Keratinocyte (primary cell): ENCODE measurements at regions not wholly inside any gene's neighbourhood (a gene's known extent, or its start where the extent isn't known, plus 50 kb on each side); places are given as distances from the start of the nearest gene placed in this dataset.

Source experiments
- EZH2 ChIP-seq: IDR thresholded peaks from one replicate; pipeline ENCODE4 v1.6.1; 2012; ENCODE audit warnings: inconsistent platforms, mild to moderate bottlenecking, low read length, moderate library complexity
- TF ChIP-seq, protein P1 (sequence below), 3 experiments: IDR thresholded peaks in 1 of 3; conservative IDR thresholded peaks in 1 of 3; optimal IDR thresholded peaks in 1 of 3; 2 replicates in 2 of 3; 3 replicates in 1 of 3; pipeline versions ENCODE3 to v1.5.1; 2011; ENCODE audit warnings: low read length in 3 of 3, mild to moderate bottlenecking in 3 of 3, moderate library complexity in 2 of 3, control low read depth in 1 of 3, inconsistent platforms in 1 of 3; ENCODE audit not compliant: insufficient read depth in 2 of 3; ENCODE audit errors: extremely low read depth in 1 of 3

GRCh38 chr4:38442073-38442788 lies 221.8 kb upstream of the KLF3 start:
- TF ChIP-seq EZH2: no peak
- TF ChIP-seq, protein P1, sequence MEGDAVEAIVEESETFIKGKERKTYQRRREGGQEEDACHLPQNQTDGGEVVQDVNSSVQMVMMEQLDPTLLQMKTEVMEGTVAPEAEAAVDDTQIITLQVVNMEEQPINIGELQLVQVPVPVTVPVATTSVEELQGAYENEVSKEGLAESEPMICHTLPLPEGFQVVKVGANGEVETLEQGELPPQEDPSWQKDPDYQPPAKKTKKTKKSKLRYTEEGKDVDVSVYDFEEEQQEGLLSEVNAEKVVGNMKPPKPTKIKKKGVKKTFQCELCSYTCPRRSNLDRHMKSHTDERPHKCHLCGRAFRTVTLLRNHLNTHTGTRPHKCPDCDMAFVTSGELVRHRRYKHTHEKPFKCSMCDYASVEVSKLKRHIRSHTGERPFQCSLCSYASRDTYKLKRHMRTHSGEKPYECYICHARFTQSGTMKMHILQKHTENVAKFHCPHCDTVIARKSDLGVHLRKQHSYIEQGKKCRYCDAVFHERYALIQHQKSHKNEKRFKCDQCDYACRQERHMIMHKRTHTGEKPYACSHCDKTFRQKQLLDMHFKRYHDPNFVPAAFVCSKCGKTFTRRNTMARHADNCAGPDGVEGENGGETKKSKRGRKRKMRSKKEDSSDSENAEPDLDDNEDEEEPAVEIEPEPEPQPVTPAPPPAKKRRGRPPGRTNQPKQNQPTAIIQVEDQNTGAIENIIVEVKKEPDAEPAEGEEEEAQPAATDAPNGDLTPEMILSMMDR (optimal IDR thresholded peaks at IDR 0.05 in 1 of 3, IDR thresholded peaks at IDR 0.05 in 1 of 3, conservative IDR thresholded peaks at IDR 0.05 in 1 of 3; ENCODE audit: extremely low read depth in 1 of 3, insufficient read depth in 2 of 3, low read length in 3 of 3): no peak
